HCT116 (cell line): ENCODE measurements at regions not wholly inside any gene's neighbourhood (a gene's known extent, or its start where the extent isn't known, plus 50 kb on each side); places are given as distances from the start of the nearest gene placed in this dataset.

Experiments
- ATAC-seq: fragments of 200-7000 bp; cut with Tn5 transposase; 2 replicates; pipeline ENCODE4 v1.9.1; 2020; ENCODE audit warnings: mild to moderate bottlenecking, moderate library complexity
- BruUV-seq: library from RNA; stranded (reverse); fragments of 400-500 nt; replicated peaks from 2 replicates; lab custom pipeline; 2021; lab: Mats Ljungman, UMichigan
- CTCF ChIA-PET: fragments of 300-600 bp; sonication (Branson Sonifier 250); formaldehyde crosslinking; loops from one replicate; lab custom pipeline; 2021; ENCODE audit warnings: antibody characterized with exemption; lab: Charles Lee
- POLR2A ChIA-PET: fragments of 300-600, 350-600 bp; sonication (Branson Sonifier 250); formaldehyde crosslinking; loops from one replicate; lab custom pipeline; 2021; ENCODE audit warnings: antibody characterized with exemption; lab: Charles Lee
- RAD21 ChIA-PET, 2 experiments: fragments of 300-600 bp; sonication (Branson Sonifier 250); formaldehyde crosslinking; loops; one replicate each; lab custom pipeline; 2023; ENCODE audit warnings: low total read pairs in 2 of 2; ENCODE audit not compliant: uncharacterized antibody in 2 of 2, unreplicated experiment in 2 of 2, low non-redundant PET in 1 of 2; lab: Charles Lee
- DNase-seq: peaks from one replicate; pipeline ENCODE4 v3.0.0-alpha.2; 2010; ENCODE audit warnings: low read depth, low spot score
- H2AFZ ChIP-seq: fragments of 200-600 bp; shearing (Covaris generic), sonication (generic); 2 replicates; pipeline ENCODE4 v1.6.1; 2017; ENCODE audit warnings: low read depth, mixed run types, mixed read lengths, antibody characterized with exemption, low read length; ENCODE audit not compliant: poor library complexity, severe bottlenecking
- H3K27ac ChIP-seq: 2 replicates; pipeline ENCODE4 v1.5.1; 2012; ENCODE audit warnings: low read depth, low read length
- H3K27me3 ChIP-seq: fragments of 200-600 bp; sonication (generic); 2 replicates; pipeline ENCODE4 v1.6.1; 2016; ENCODE audit warnings: mixed run types, low read length, mixed read lengths; ENCODE audit not compliant: insufficient read depth
- H3K36me3 ChIP-seq, 2 experiments: fragments of 200-500 bp in 1 of 2; fragments of 200-600 bp in 1 of 2; sonication (Bioruptor generic) in 1 of 2; sonication (generic) in 1 of 2; 2 replicates each; pipeline versions ENCODE4 v1.5.1 to v1.6.1; 2014 to 2016; ENCODE audit warnings: low read length in 2 of 2, inconsistent platforms in 1 of 2, mixed read lengths in 1 of 2, mixed run types in 1 of 2; ENCODE audit not compliant: insufficient read depth in 2 of 2, control insufficient read depth in 1 of 2
- H3K4me1 ChIP-seq, 2 experiments: fragments of 200-600 bp in 1 of 2; sonication (generic) in 1 of 2; 2 replicates each; pipeline versions ENCODE4 v1.5.1 to v1.6.1; 2012 to 2017; ENCODE audit warnings: low read length in 2 of 2, inconsistent platforms in 1 of 2, mild to moderate bottlenecking in 1 of 2, mixed read lengths in 1 of 2, mixed run types in 1 of 2, moderate library complexity in 1 of 2; ENCODE audit not compliant: insufficient read depth in 2 of 2, control insufficient read depth in 1 of 2
- H3K4me2 ChIP-seq: fragments of 200-600 bp; sonication (generic); 2 replicates; pipeline ENCODE4 v1.6.1; 2017; ENCODE audit warnings: mixed run types, low read length, mixed read lengths
- H3K4me3 ChIP-seq, 2 experiments: fragments of 200-600 bp in 1 of 2; sonication (generic) in 1 of 2; replicated peaks in 1 of 2; 2 replicates each; pipeline ENCODE4 v1.5.1; 2011 to 2016; ENCODE audit warnings: low read length in 2 of 2, control low read depth in 1 of 2, low read depth in 1 of 2, mild to moderate bottlenecking in 1 of 2, mixed read lengths in 1 of 2, mixed run types in 1 of 2
- H3K79me2 ChIP-seq: fragments of 200-600 bp; sonication (generic); 2 replicates; pipeline ENCODE4 v1.6.1; 2017; ENCODE audit warnings: mild to moderate bottlenecking, mixed run types, low read length, moderate library complexity, mixed read lengths; ENCODE audit not compliant: insufficient read depth
- H3K9ac ChIP-seq: fragments of 200-600 bp; sonication (generic); 2 replicates; pipeline ENCODE4 v1.6.1; 2016; ENCODE audit warnings: low read length, mixed read lengths
- H3K9me2 ChIP-seq: fragments of 200-600 bp; sonication (generic), shearing (Covaris generic); 2 replicates; pipeline ENCODE4 v1.6.1; 2017; ENCODE audit warnings: mixed run types, mild to moderate bottlenecking, moderate library complexity; ENCODE audit not compliant: insufficient read depth
- H3K9me3 ChIP-seq, 2 experiments: fragments of 200-500 bp in 1 of 2; fragments of 200-600 bp in 1 of 2; sonication (Bioruptor generic) in 1 of 2; sonication (generic) in 1 of 2; 2 replicates each; pipeline ENCODE4 v1.6.1; 2014 to 2017; ENCODE audit warnings: low read length in 2 of 2, mixed read lengths in 2 of 2, inconsistent platforms in 1 of 2, low read depth in 1 of 2, mild to moderate bottlenecking in 1 of 2, mixed run types in 1 of 2, moderate library complexity in 1 of 2; ENCODE audit not compliant: control insufficient read depth in 1 of 2, insufficient read depth in 1 of 2
- H4K20me1 ChIP-seq: fragments of 200-600 bp; sonication (generic), shearing (Covaris generic); 2 replicates; pipeline ENCODE4 v1.6.1; 2017; ENCODE audit warnings: mixed run types, mild to moderate bottlenecking, moderate library complexity; ENCODE audit not compliant: insufficient read depth
- CBX3 ChIP-seq: IDR thresholded peaks from 2 replicates; pipeline ENCODE4 v1.6.1; 2012; ENCODE audit warnings: low read depth
- CEBPB ChIP-seq: IDR thresholded peaks from 2 replicates; pipeline ENCODE4 v1.6.1; 2012; ENCODE audit warnings: low read depth
- ELF1 ChIP-seq: IDR thresholded peaks from 2 replicates; pipeline ENCODE4 v1.6.1; 2012; ENCODE audit warnings: low read depth, borderline replicate concordance
- EZH2phosphoT487 ChIP-seq: fragments of 200-600 bp; IDR thresholded peaks from 2 replicates; pipeline ENCODE4 v1.6.1; 2018; ENCODE audit warnings: antibody characterized with exemption, borderline replicate concordance
- JUND ChIP-seq: IDR thresholded peaks from 2 replicates; pipeline ENCODE4 v1.6.1; 2012
- POLR2AphosphoS5 ChIP-seq: IDR thresholded peaks from 2 replicates; pipeline ENCODE4 v1.6.1; 2011; ENCODE audit warnings: mild to moderate bottlenecking, low read depth, low read length, moderate library complexity
- TCF7L2 ChIP-seq: IDR thresholded peaks from 2 replicates; pipeline ENCODE4 v1.7.0; 2011; ENCODE audit warnings: borderline replicate concordance, inconsistent platforms; ENCODE audit not compliant: insufficient read depth, insufficient read length; ENCODE audit errors: extremely low read depth
- ZFX ChIP-seq: fragments of 450-650 bp; IDR thresholded peaks from 2 replicates; pipeline ENCODE4 v1.6.1; 2017
- intact Hi-C: fragments of 100-400 bp; cut with micrococcal nuclease; formaldehyde crosslinking; loops from 2 replicates; pipeline ENCODE4 v1.10.0; 2022
- TF ChIP-seq, protein P1 (sequence below), 3 experiments: fragments of 200-600 bp in 1 of 3; sonication (generic) in 1 of 3; IDR thresholded peaks in 2 of 3; conservative IDR thresholded peaks in 1 of 3; 2 replicates each; pipeline ENCODE4 v1.5.1; 2012 to 2017; ENCODE audit warnings: low read depth in 2 of 3, low read length in 2 of 3, antibody characterized with exemption in 1 of 3, borderline replicate concordance in 1 of 3, control low read depth in 1 of 3, mild to moderate bottlenecking in 1 of 3, mixed read lengths in 1 of 3, mixed run types in 1 of 3, moderate library complexity in 1 of 3; ENCODE audit not compliant: insufficient read depth in 1 of 3

DNA sequence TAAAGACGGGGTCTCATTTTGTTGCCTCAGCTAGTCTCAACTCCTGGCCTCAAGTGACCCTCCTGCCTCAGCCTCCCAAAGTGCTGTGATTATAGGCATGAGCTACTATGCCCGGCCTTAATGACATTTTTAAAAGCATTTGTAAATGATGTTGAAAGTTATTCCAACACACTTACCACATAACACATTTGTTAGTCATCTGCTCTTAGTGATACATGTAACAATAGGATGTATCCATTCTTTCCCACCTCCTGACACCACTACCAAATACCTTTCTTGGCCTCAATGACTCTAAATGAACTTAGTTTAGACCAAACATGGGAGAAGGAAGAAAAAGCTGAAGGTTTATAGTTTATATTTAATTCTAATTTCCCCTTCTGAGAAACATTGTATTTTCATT lies 59.8 kb upstream of the MEDAG start:
- Histone ChIP-seq H3K9me3 (peaks cover 0 to 10% of the 10 kb centered on the region in 2 experiments; a peak in 1 of 4 replicates), H3K9ac (no peak overlapping the region)
- TF ChIP-seq EZH2phosphoT487 (no peak), POLR2AphosphoS5 (no peak), ZFX (no peak), CBX3 (no peak), JUND (no peak), ELF1 (no peak), CEBPB (no peak), TCF7L2 (no peak)
- TF ChIP-seq, protein P1, sequence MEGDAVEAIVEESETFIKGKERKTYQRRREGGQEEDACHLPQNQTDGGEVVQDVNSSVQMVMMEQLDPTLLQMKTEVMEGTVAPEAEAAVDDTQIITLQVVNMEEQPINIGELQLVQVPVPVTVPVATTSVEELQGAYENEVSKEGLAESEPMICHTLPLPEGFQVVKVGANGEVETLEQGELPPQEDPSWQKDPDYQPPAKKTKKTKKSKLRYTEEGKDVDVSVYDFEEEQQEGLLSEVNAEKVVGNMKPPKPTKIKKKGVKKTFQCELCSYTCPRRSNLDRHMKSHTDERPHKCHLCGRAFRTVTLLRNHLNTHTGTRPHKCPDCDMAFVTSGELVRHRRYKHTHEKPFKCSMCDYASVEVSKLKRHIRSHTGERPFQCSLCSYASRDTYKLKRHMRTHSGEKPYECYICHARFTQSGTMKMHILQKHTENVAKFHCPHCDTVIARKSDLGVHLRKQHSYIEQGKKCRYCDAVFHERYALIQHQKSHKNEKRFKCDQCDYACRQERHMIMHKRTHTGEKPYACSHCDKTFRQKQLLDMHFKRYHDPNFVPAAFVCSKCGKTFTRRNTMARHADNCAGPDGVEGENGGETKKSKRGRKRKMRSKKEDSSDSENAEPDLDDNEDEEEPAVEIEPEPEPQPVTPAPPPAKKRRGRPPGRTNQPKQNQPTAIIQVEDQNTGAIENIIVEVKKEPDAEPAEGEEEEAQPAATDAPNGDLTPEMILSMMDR (IDR thresholded peaks at IDR 0.05 in 2 of 3, conservative IDR thresholded peaks at IDR 0.05 in 1 of 3; ENCODE audit: borderline replicate concordance in 1 of 3, insufficient read depth in 1 of 3, low read depth in 2 of 3, low read length in 2 of 3) = no peak
- TF ChIP-seq, all 23 proteins: peak for 0
- Histone ChIP-seq H3K36me3 (no peaks in the 10 kb centered on the region), H3K9me2 (no peaks in the 10 kb centered on the region), H3K79me2 (no peaks in the 10 kb centered on the region), H3K4me2 (no peak overlapping the region), H3K4me3 (no peak overlapping the region), H3K4me1 (peaks cover 0 to 18% of the 10 kb centered on the region in 2 experiments; a peak in 3 of 4 replicates), H4K20me1 (no peaks in the 10 kb centered on the region), H3K27me3 (no peaks in the 10 kb centered on the region), H3K27ac (no peak overlapping the region), H2AFZ (no peak overlapping the region)
- intact Hi-C loops = no loop called here
- CTCF ChIA-PET = no interaction called here
- BruUV-seq = no TSS peak
- RAD21 ChIA-PET = no interaction called here
- DNase-seq = no peak
- POLR2A ChIA-PET = no interaction called here
- ATAC-seq = no peak
